Trophoblast cell (in vitro differentiated cells and primary cell): ENCODE measurements at regions not wholly inside any gene's neighbourhood (a gene's known extent, or its start where the extent isn't known, plus 50 kb on each side); places are given as distances from the start of the nearest gene placed in this dataset.

ENCODE experiments used
- DNase-seq, 2 donors: peaks; one replicate each; pipeline ENCODE4 v3.0.0-alpha.2; 2016
- H2AFZ ChIP-seq: 2 replicates; pipeline ENCODE4 v1.6.1; 2013; ENCODE audit warnings: low read length, moderate library complexity, mild to moderate bottlenecking; ENCODE audit not compliant: insufficient read depth, poor library complexity
- H2AK5ac ChIP-seq: 2 replicates; pipeline ENCODE4 v1.6.1; 2013; ENCODE audit warnings: mild to moderate bottlenecking, low read length
- H2BK120ac ChIP-seq: 2 replicates; pipeline ENCODE4 v1.6.1; 2013; ENCODE audit warnings: low read length, mild to moderate bottlenecking, moderate library complexity; ENCODE audit not compliant: insufficient read depth, poor library complexity
- H2BK12ac ChIP-seq: 2 replicates; pipeline ENCODE4 v1.6.1; 2013; ENCODE audit warnings: mild to moderate bottlenecking, low read length, moderate library complexity
- H2BK5ac ChIP-seq: 2 replicates; pipeline ENCODE4 v1.6.1; 2013; ENCODE audit warnings: low read length, low read depth, moderate library complexity, mild to moderate bottlenecking; ENCODE audit not compliant: poor library complexity
- H3K14ac ChIP-seq: 2 replicates; pipeline ENCODE4 v1.6.1; 2013; ENCODE audit warnings: mild to moderate bottlenecking, low read length
- H3K18ac ChIP-seq: 2 replicates; pipeline ENCODE4 v1.6.1; 2013; ENCODE audit warnings: mild to moderate bottlenecking, low read length
- H3K23ac ChIP-seq: 2 replicates; pipeline ENCODE4 v1.6.1; 2013; ENCODE audit warnings: low read length
- H3K27ac ChIP-seq: 2 replicates; pipeline ENCODE4 v1.5.1; 2013; ENCODE audit warnings: low read depth, mild to moderate bottlenecking, inconsistent platforms, low read length, moderate library complexity
- H3K27me3 ChIP-seq: 2 replicates; pipeline ENCODE4 v1.6.1; 2013; ENCODE audit warnings: inconsistent platforms, mild to moderate bottlenecking, low read length, moderate library complexity; ENCODE audit not compliant: insufficient read depth
- H3K36me3 ChIP-seq, 2 experiments: 1 replicate in 1 of 2; 2 replicates in 1 of 2; pipeline ENCODE4 v1.6.1; 2013; ENCODE audit warnings: low read length in 2 of 2, mild to moderate bottlenecking in 2 of 2, moderate library complexity in 1 of 2; ENCODE audit not compliant: insufficient read depth in 2 of 2, control insufficient read depth in 1 of 2
- H3K4ac ChIP-seq: 2 replicates; pipeline ENCODE4 v1.6.1; 2013; ENCODE audit warnings: low read depth, mild to moderate bottlenecking, low read length, moderate library complexity
- H3K4me1 ChIP-seq, 2 experiments: 1 replicate in 1 of 2; 2 replicates in 1 of 2; pipeline ENCODE4 v1.6.1; 2013; ENCODE audit warnings: low read length in 2 of 2, mild to moderate bottlenecking in 2 of 2, moderate library complexity in 1 of 2; ENCODE audit not compliant: insufficient read depth in 2 of 2, control insufficient read depth in 1 of 2
- H3K4me2 ChIP-seq: 2 replicates; pipeline ENCODE4 v1.6.1; 2013; ENCODE audit warnings: inconsistent platforms, mild to moderate bottlenecking, low read length, moderate library complexity
- H3K4me3 ChIP-seq: 2 replicates; pipeline ENCODE4 v1.5.1; 2013; ENCODE audit warnings: mild to moderate bottlenecking, low read depth, low read length, inconsistent platforms
- H3K79me1 ChIP-seq: one replicate; pipeline ENCODE4 v1.6.1; 2013; ENCODE audit warnings: low read length
- H3K79me2 ChIP-seq: 2 replicates; pipeline ENCODE4 v1.6.1; 2013; ENCODE audit warnings: low read length, mild to moderate bottlenecking; ENCODE audit not compliant: control insufficient read depth, insufficient read depth, poor library complexity
- H3K9ac ChIP-seq: 2 replicates; pipeline ENCODE4 v1.6.1; 2013; ENCODE audit warnings: mild to moderate bottlenecking, low read length
- H3K9me3 ChIP-seq: 2 replicates; pipeline ENCODE4 v1.6.1; 2013; ENCODE audit warnings: low read depth, mild to moderate bottlenecking, control low read depth, inconsistent platforms, low read length; ENCODE audit not compliant: insufficient read depth
- H4K12ac ChIP-seq: 2 replicates; pipeline ENCODE4 v1.6.1; 2013; ENCODE audit warnings: low read depth, mild to moderate bottlenecking, low read length, moderate library complexity
- H4K8ac ChIP-seq: 2 replicates; pipeline ENCODE4 v1.6.1; 2013; ENCODE audit warnings: low read depth, mild to moderate bottlenecking, low read length, moderate library complexity
- H4K91ac ChIP-seq: one replicate; pipeline ENCODE4 v1.6.1; 2013; ENCODE audit warnings: low read depth, mild to moderate bottlenecking, low read length, moderate library complexity
- WGBS: extraction: QIAGEN DNeasy Blood & Tissue Kit; methylation state at CpG from one replicate; pipeline ENCODE4 v1.1.7; 2013; ENCODE audit warnings: missing lambda C conversion rate; ENCODE audit not compliant: insufficient read length, insufficient coverage; ENCODE audit errors: extremely low coverage; 5-methylcytosine and 5-hydroxymethylcytosine counted together

DNA sequence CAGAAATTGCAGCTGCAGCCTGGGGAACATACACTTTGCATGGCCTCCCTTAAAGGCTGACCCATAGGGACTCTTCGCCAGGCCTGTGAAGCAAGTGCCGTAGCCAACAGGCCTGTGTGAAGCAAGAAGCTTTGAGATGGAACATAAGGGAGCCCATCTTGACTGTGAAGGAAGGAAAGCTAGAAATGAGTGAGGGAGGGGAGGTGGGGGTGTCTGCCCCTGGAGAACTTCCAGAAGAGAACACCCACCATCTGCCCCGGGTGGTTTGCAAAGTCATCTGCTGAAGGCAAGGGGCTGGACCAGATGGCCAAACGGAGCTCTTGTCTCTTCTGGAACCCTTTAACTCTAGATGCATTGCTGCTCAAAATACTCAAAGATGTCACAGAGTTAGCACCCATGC lies 103.3 kb upstream of the GRIK3 start:
- WGBS: no CpG with 5 or more reads among the region's 4 CpGs

GRCh38 chr1:37143800-37144199 lies 109.5 kb upstream of the GRIK3 start:
- H2BK120ac ChIP-seq: no peak overlapping the region
- no peak overlapping the region for H2AK5ac ChIP-seq
- no peak overlapping the region for H3K9ac ChIP-seq
- no peaks in the 10 kb centered on the region for H3K27me3 ChIP-seq
- no peak overlapping the region for H3K18ac ChIP-seq
- H2BK12ac ChIP-seq: no peak overlapping the region
- H3K27ac ChIP-seq: no peak overlapping the region
- H3K4me2 ChIP-seq: no peak overlapping the region
- no peaks in the 10 kb centered on the region for H3K36me3 ChIP-seq
- no peak overlapping the region for H2BK5ac ChIP-seq
- H2AFZ ChIP-seq: no peak overlapping the region
- H4K8ac ChIP-seq: no peak overlapping the region
- H3K79me1 ChIP-seq: no peaks in the 10 kb centered on the region
- no peak overlapping the region for H4K12ac ChIP-seq
- DNase-seq: no peak
- H3K79me2 ChIP-seq: no peaks in the 10 kb centered on the region
- H3K4me3 ChIP-seq: no peak overlapping the region
- H3K9me3 ChIP-seq: no peaks in the 10 kb centered on the region
- no peak overlapping the region for H3K4ac ChIP-seq
- no peak overlapping the region for H4K91ac ChIP-seq
- WGBS: no CpG with 5 or more reads among the region's 5 CpGs
- H3K4me1 ChIP-seq: no peaks in the 10 kb centered on the region
- no peak overlapping the region for H3K14ac ChIP-seq
- H3K23ac ChIP-seq: no peak overlapping the region

More for the DNA sequence above, 103.3 kb upstream of the GRIK3 start:
- H3K18ac ChIP-seq: no peak overlapping the region
- H4K91ac ChIP-seq: no peak overlapping the region
- no peak overlapping the region for H4K8ac ChIP-seq
- no peaks in the 10 kb centered on the region for H3K79me1 ChIP-seq
- no peaks in the 10 kb centered on the region for H3K9me3 ChIP-seq
- no peaks in the 10 kb centered on the region for H3K4me1 ChIP-seq
- no peak overlapping the region for H2AK5ac ChIP-seq
- H2BK12ac ChIP-seq: no peak overlapping the region
- no peak overlapping the region for H3K9ac ChIP-seq
- no peak overlapping the region for H2BK120ac ChIP-seq
- H2BK5ac ChIP-seq: no peak overlapping the region
- H4K12ac ChIP-seq: no peak overlapping the region
- DNase-seq: no peak
- H3K4me3 ChIP-seq: no peak overlapping the region
- H3K4ac ChIP-seq: no peak overlapping the region
- no peak overlapping the region for H2AFZ ChIP-seq
- H3K4me2 ChIP-seq: no peak overlapping the region
- no peak overlapping the region for H3K27ac ChIP-seq
- H3K23ac ChIP-seq: no peak overlapping the region
- H3K36me3 ChIP-seq: no peaks in the 10 kb centered on the region
- no peaks in the 10 kb centered on the region for H3K27me3 ChIP-seq
- no peak overlapping the region for H3K14ac ChIP-seq
- H3K79me2 ChIP-seq: no peaks in the 10 kb centered on the region

DNA sequence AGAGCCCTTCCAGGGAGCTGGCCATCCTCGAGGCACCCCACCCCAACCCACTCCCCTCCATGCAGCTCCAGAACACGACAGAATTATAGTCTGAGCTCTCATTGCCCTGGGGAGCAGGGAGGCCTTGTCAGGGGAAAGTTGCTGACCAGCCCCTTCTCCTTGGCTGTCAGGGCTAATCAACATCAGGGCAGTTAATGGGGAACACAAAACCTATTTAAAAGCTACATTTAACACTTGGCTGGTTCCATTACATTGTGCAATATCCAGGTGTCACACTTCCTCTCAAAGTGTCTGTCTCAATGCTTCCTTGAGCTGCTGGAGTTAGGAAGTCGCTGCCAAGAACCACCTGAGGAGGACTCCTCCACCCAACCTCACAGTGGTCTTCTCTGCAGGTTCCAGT lies 111.8 kb upstream of the GRIK3 start:
- Histone ChIP-seq H3K23ac (no peak overlapping the region), H4K12ac (no peak overlapping the region), H3K36me3 (no peaks in the 10 kb centered on the region), H3K4me2 (no peak overlapping the region), H4K8ac (no peak overlapping the region), H2BK12ac (no peak overlapping the region), H2BK120ac (no peak overlapping the region), H3K18ac (no peak overlapping the region), H3K4me3 (no peak overlapping the region), H3K79me2 (no peaks in the 10 kb centered on the region), H3K79me1 (no peaks in the 10 kb centered on the region), H2AK5ac (no peak overlapping the region), H3K9ac (no peak overlapping the region), H2BK5ac (no peak overlapping the region), H3K27ac (no peak overlapping the region), H3K4me1 (no peaks in the 10 kb centered on the region), H3K27me3 (no peaks in the 10 kb centered on the region), H2AFZ (no peak overlapping the region), H3K9me3 (no peaks in the 10 kb centered on the region), H3K14ac (no peak overlapping the region), H3K4ac (no peak overlapping the region), H4K91ac (no peak overlapping the region)
- WGBS: no CpG with 5 or more reads among the region's 3 CpGs
- DNase-seq: no peak

DNA sequence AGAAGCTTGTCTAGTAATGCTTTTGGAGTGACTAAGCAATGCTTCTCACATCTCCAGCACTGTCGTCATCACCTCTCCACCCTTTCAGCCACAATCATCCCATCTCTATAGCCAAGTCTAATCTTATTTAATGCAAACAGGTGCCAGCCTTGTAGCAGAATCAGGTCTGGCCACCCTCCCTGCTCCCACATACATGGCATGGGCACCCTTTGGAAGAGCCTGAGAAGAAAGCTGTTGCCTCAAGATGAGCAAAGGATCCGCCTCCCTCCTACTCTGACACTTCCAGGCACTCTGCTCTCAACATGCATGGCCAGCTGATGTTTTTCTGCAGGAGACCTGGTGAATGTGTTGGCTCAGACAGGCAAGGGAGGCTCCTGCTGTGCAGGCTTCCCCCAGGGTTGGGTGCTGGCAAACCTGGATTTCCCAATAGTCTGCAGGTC lies 113.1 kb upstream of the GRIK3 start:
- H3K27me3 ChIP-seq: no peaks in the 10 kb centered on the region
- H3K4ac ChIP-seq: no peak overlapping the region
- H4K12ac ChIP-seq: no peak overlapping the region
- no peaks in the 10 kb centered on the region for H3K79me1 ChIP-seq
- H2BK120ac ChIP-seq: no peak overlapping the region
- H3K4me2 ChIP-seq: no peak overlapping the region
- H4K91ac ChIP-seq: no peak overlapping the region
- no peak overlapping the region for H3K18ac ChIP-seq
- no peak overlapping the region for H3K9ac ChIP-seq
- DNase-seq: no peak
- no peaks in the 10 kb centered on the region for H3K4me1 ChIP-seq
- H3K23ac ChIP-seq: no peak overlapping the region
- WGBS: no CpG with 5 or more reads among the region's 2 CpGs
- H2BK5ac ChIP-seq: no peak overlapping the region
- H3K4me3 ChIP-seq: no peak overlapping the region
- no peaks in the 10 kb centered on the region for H3K36me3 ChIP-seq
- H2AK5ac ChIP-seq: no peak overlapping the region
- H3K9me3 ChIP-seq: no peaks in the 10 kb centered on the region
- no peak overlapping the region for H3K14ac ChIP-seq
- no peak overlapping the region for H2AFZ ChIP-seq
- H3K79me2 ChIP-seq: no peaks in the 10 kb centered on the region
- no peak overlapping the region for H2BK12ac ChIP-seq
- H3K27ac ChIP-seq: no peak overlapping the region
- H4K8ac ChIP-seq: no peak overlapping the region
